Mammary epithelial cell (primary cell): ENCODE measurements at regions not wholly inside any gene's neighbourhood (a gene's known extent, or its start where the extent isn't known, plus 50 kb on each side); places are given as distances from the start of the nearest gene placed in this dataset.

Experiments used
- CTCF ChIP-seq, 2 donors: IDR thresholded peaks in 1 of 2; conservative IDR thresholded peaks in 1 of 2; 2 replicates each; pipeline ENCODE4 v1.5.1; 2011 to 2012; ENCODE audit warnings: inconsistent platforms in 2 of 2, low read length in 2 of 2, mild to moderate bottlenecking in 2 of 2, control low read depth in 1 of 2, low read depth in 1 of 2; ENCODE audit not compliant: insufficient read depth in 1 of 2; ENCODE audit errors: extremely low read depth in 1 of 2
- EZH2 ChIP-seq: IDR thresholded peaks from 2 replicates; pipeline ENCODE4 v1.6.1; 2012; ENCODE audit warnings: low read length, inconsistent platforms, borderline replicate concordance

GRCh38 chr6:71492668-71493067, 204.1 kb downstream of the OGFRL1 start:
- TF ChIP-seq CTCF (conservative IDR thresholded peaks at IDR 0.05 in 1 of 2, IDR thresholded peaks at IDR 0.05 in 1 of 2; ENCODE audit: extremely low read depth in 1 of 2, insufficient read depth in 1 of 2, low read depth in 1 of 2, low read length in 2 of 2) (no peak), EZH2 (no peak)
